ENCODE measurements at regions not wholly inside any gene's neighbourhood (a gene's known extent, or its start where the extent isn't known, plus 50 kb on each side); places are given as distances from the start of the nearest gene placed in this dataset.

DNA sequence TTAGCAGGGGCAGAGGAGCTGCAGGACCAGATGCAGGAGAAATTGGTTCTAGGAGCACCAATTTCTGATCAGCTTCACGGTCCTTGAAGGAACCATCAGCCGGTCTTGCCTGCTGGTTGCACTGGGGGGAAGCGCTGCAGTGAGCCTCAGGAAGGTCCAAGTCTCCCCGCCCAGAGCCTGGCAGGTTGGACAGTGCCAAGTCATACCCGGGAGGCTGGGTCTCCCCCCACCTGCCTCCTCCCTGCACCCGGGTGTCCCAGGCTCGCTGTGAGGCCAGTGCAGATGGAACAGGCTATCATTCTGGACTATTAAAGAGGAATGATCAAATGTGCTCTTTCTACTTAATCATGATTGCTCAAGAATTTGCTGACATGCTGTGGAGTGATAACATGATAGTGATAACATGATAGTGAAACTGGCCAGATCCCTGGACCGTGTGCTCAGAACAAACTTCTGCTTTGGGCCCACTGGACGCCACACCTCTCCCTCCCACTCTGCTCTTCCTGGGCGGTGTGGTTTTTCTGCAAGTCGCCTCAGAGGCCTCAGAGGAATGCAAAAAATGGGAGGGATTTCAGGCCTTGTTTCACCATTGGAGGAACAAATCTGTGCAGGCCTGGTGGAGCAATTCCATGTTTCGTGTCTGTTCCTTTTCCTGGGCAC is 236.0 kb downstream of the IRF8 start:
- H3K4me3 ChIP-seq, result no peak overlapping the region
- peaks cover 0 to 23% of the 10 kb centered on the region in 2 donors for H3K27me3 ChIP-seq
- TF ChIP-seq CTCF (IDR thresholded peaks at IDR 0.05), result no peak
- peaks cover 0 to 6% (median 0%) of the 10 kb centered on the region in 3 donors for H3K9me3 ChIP-seq
- no peaks in the 10 kb centered on the region for H3K36me3 ChIP-seq
- intact Hi-C loops (cut with DNase I; ENCODE audit: low total_unique reads), result no loop called here
- H3K27ac ChIP-seq, result no peak overlapping the region
- H3K4me1 ChIP-seq, result no peaks in the 10 kb centered on the region
- no peak for DNase-seq

GRCh38 chr16:86137359-86137758 is 238.4 kb downstream of the IRF8 start:
- DNase-seq, result no peak
- Histone ChIP-seq H3K27ac (no peak overlapping the region), H3K27me3 (peaks cover 0 to 26% of the 10 kb centered on the region in 2 donors), H3K4me1 (no peaks in the 10 kb centered on the region), H3K4me3 (no peak overlapping the region), H3K9me3 (peaks cover 0 to 6% (median 0%) of the 10 kb centered on the region in 3 donors), H3K36me3 (no peaks in the 10 kb centered on the region)
- intact Hi-C loops (cut with DNase I; ENCODE audit: low total_unique reads), result no loop called here
- TF ChIP-seq CTCF (IDR thresholded peaks at IDR 0.05), result no peak

GRCh38 chr16:86138121-86139085 is 239.4 kb downstream of the IRF8 start:
- TF ChIP-seq CTCF (IDR thresholded peaks at IDR 0.05), result no peak
- no peaks in the 10 kb centered on the region for H3K4me1 ChIP-seq
- intact Hi-C loops (cut with DNase I; ENCODE audit: low total_unique reads), result no loop called here
- H3K4me3 ChIP-seq, result no peak overlapping the region
- H3K36me3 ChIP-seq, result no peaks in the 10 kb centered on the region
- peaks cover 0 to 6% (median 0%) of the 10 kb centered on the region in 3 donors for H3K9me3 ChIP-seq
- peaks cover 0 to 23% of the 10 kb centered on the region in 2 donors for H3K27me3 ChIP-seq
- H3K27ac ChIP-seq, result no peak overlapping the region
- no peak for DNase-seq

- no peaks in the 10 kb centered on the region for H3K4me1 ChIP-seq
- DNase-seq, result no peak
- no peak overlapping the region for H3K4me3 ChIP-seq
- H3K36me3 ChIP-seq, result no peaks in the 10 kb centered on the region
- peaks cover 0 to under 1% (median 0%) of the 10 kb centered on the region in 3 donors for H3K9me3 ChIP-seq
- peaks cover 0 to 16% of the 10 kb centered on the region in 2 donors for H3K27me3 ChIP-seq
- no peak overlapping the region for H3K27ac ChIP-seq
- intact Hi-C loops (cut with DNase I; ENCODE audit: low total_unique reads), result no loop called here
- TF ChIP-seq CTCF (IDR thresholded peaks at IDR 0.05), result no peak
Measured at GRCh38 chr16:86142801-86143236, 243.9 kb downstream of the IRF8 start.

GRCh38 chr16:86143666-86144065 is 244.7 kb downstream of the IRF8 start:
- H3K9me3 ChIP-seq, result peaks cover 0 to 4% (median 0%) of the 10 kb centered on the region in 3 donors
- H3K4me1 ChIP-seq, result no peaks in the 10 kb centered on the region
- no peak overlapping the region for H3K4me3 ChIP-seq
- intact Hi-C loops (cut with DNase I; ENCODE audit: low total_unique reads), result no loop called here
- no peaks in the 10 kb centered on the region for H3K36me3 ChIP-seq
- H3K27me3 ChIP-seq, result peaks cover 0 to 7% of the 10 kb centered on the region in 2 donors
- DNase-seq, result no peak
- TF ChIP-seq CTCF (IDR thresholded peaks at IDR 0.05), result no peak
- no peak overlapping the region for H3K27ac ChIP-seq
